Endothelial cell of umbilical vein (primary cell): ENCODE measurements at regions not wholly inside any gene's neighbourhood (a gene's known extent, or its start where the extent isn't known, plus 50 kb on each side); places are given as distances from the start of the nearest gene placed in this dataset.

Experiments
- BruUV-seq: library from RNA; stranded (reverse); fragments of 400-500 nt; replicated peaks from 2 replicates; lab custom pipeline; 2021; lab: Mats Ljungman, UMichigan
- CTCF ChIA-PET: fragments of 300-600, 350-600 bp; sonication (Branson Sonifier 250); formaldehyde crosslinking; loops from one replicate; lab custom pipeline; 2021; ENCODE audit warnings: antibody characterized with exemption, inconsistent platforms; lab: Charles Lee
- POLR2A ChIA-PET: fragments of 300-600, 350-600 bp; sonication (Branson Sonifier 250); formaldehyde crosslinking; loops from one replicate; lab custom pipeline; 2021; ENCODE audit warnings: antibody characterized with exemption, inconsistent platforms; lab: Charles Lee
- DNase-seq: peaks from one replicate; pipeline ENCODE4 v3.0.0-alpha.2; 2011; ENCODE audit warnings: low read depth, low spot score
- FAIRE-seq: peaks from 2 replicates; lab custom pipeline; 2011; peaks lifted over from hg19 to GRCh38; lab: Jason Lieb, UNC
- H2AFZ ChIP-seq: 2 replicates; pipeline ENCODE4 v1.6.0; 2012; ENCODE audit warnings: low read depth, low read length, control low read depth, inconsistent platforms
- H3K27ac ChIP-seq: 2 replicates; pipeline ENCODE4 v1.5.1; 2011; ENCODE audit warnings: low read depth, mild to moderate bottlenecking, control low read depth, low read length, moderate library complexity; ENCODE audit not compliant: insufficient read depth
- H3K27me3 ChIP-seq, 2 experiments: 2 replicates each; pipeline versions ENCODE4 v1.6.0 to v1.6.1; 2011; ENCODE audit warnings: low read length in 2 of 2, mixed read lengths in 1 of 2; ENCODE audit not compliant: control insufficient read depth in 2 of 2, insufficient read depth in 2 of 2
- H3K36me3 ChIP-seq, 2 experiments: 2 replicates in 1 of 2; 3 replicates in 1 of 2; pipeline ENCODE4 v1.5.1; 2011; ENCODE audit warnings: low read length in 2 of 2, mild to moderate bottlenecking in 1 of 2, moderate library complexity in 1 of 2; ENCODE audit not compliant: control insufficient read depth in 2 of 2, insufficient read depth in 2 of 2; ENCODE audit errors: extremely low read depth in 1 of 2
- H3K4me1 ChIP-seq: 3 replicates; pipeline ENCODE4 v1.5.1; 2011; ENCODE audit warnings: mild to moderate bottlenecking, low read length; ENCODE audit not compliant: control insufficient read depth, insufficient read depth; ENCODE audit errors: extremely low read depth
- H3K4me2 ChIP-seq: 2 replicates; pipeline ENCODE4 v1.6.1; 2011; ENCODE audit warnings: low read length, control low read depth, mixed read lengths; ENCODE audit not compliant: insufficient read depth
- H3K4me3 ChIP-seq, 3 experiments: fragments of 200-600 bp in 1 of 3; sonication (generic), shearing (Covaris generic) in 1 of 3; replicated peaks in 1 of 3; 2 replicates each; pipeline ENCODE4 v1.5.1; 2011 to 2016; ENCODE audit warnings: control low read depth in 3 of 3, low read length in 3 of 3, mild to moderate bottlenecking in 2 of 3, inconsistent platforms in 1 of 3, low read depth in 1 of 3, moderate library complexity in 1 of 3; ENCODE audit not compliant: insufficient read depth in 1 of 3
- H3K79me2 ChIP-seq: 2 replicates; pipeline ENCODE4 v1.6.0; 2012; ENCODE audit warnings: low read length, inconsistent platforms; ENCODE audit not compliant: control insufficient read depth, insufficient read depth
- H3K9ac ChIP-seq: replicated peaks from 2 replicates; pipeline ENCODE3; 2011; ENCODE audit warnings: low read length, control low read depth; ENCODE audit not compliant: insufficient read depth; ENCODE audit errors: extremely low read depth
- H3K9me1 ChIP-seq: replicated peaks from 3 replicates; pipeline ENCODE4 v1.6.0; 2011; ENCODE audit warnings: mild to moderate bottlenecking, low read length; ENCODE audit not compliant: control insufficient read depth, insufficient read depth; ENCODE audit errors: extremely low read depth
- H3K9me3 ChIP-seq: replicated peaks from 2 replicates; pipeline ENCODE4 v1.5.1; 2012; ENCODE audit warnings: low read length, inconsistent platforms; ENCODE audit not compliant: control insufficient read depth, insufficient read depth
- H4K20me1 ChIP-seq: replicated peaks from 2 replicates; pipeline ENCODE3; 2011; ENCODE audit warnings: mild to moderate bottlenecking, low read length; ENCODE audit not compliant: control insufficient read depth, insufficient read depth; ENCODE audit errors: extremely low read depth
- CTCF ChIP-seq, 2 donors: IDR thresholded peaks; 1 replicate in 1 of 2; 2 replicates in 1 of 2; pipeline ENCODE4 v1.5.1; 2011; ENCODE audit warnings: low read length in 2 of 2, mild to moderate bottlenecking in 2 of 2, moderate library complexity in 2 of 2, control low read depth in 1 of 2, inconsistent platforms in 1 of 2, low read depth in 1 of 2; ENCODE audit not compliant: insufficient read depth in 1 of 2; ENCODE audit errors: extremely low read depth in 1 of 2
- EZH2 ChIP-seq: IDR thresholded peaks from 2 replicates; pipeline ENCODE4 v1.6.1; 2012; ENCODE audit warnings: borderline replicate concordance, low read depth, mild to moderate bottlenecking, moderate library complexity, low read length, inconsistent platforms; ENCODE audit not compliant: severe bottlenecking
- FOS ChIP-seq: IDR thresholded peaks from 2 replicates; pipeline ENCODE4 v1.6.1; 2011; ENCODE audit warnings: mild to moderate bottlenecking, low read length, moderate library complexity, borderline replicate concordance; ENCODE audit not compliant: insufficient read depth
- GATA2 ChIP-seq: IDR thresholded peaks from 2 replicates; pipeline ENCODE4 v1.7.0; 2011; ENCODE audit warnings: low read depth, mild to moderate bottlenecking, moderate library complexity, mixed read lengths, low read length; ENCODE audit not compliant: insufficient read length, insufficient read depth
- JUN ChIP-seq: IDR thresholded peaks from 2 replicates; pipeline ENCODE4 v1.6.1; 2011; ENCODE audit warnings: borderline replicate concordance, low read depth; ENCODE audit not compliant: insufficient read length, insufficient read depth
- MAX ChIP-seq: IDR thresholded peaks from 2 replicates; pipeline ENCODE4 v1.6.1; 2011; ENCODE audit not compliant: insufficient read depth, insufficient read length
- MYC ChIP-seq: IDR thresholded peaks from one replicate; pipeline ENCODE4 v1.6.1; 2011; ENCODE audit warnings: mild to moderate bottlenecking, low read depth, low read length
- POLR2A ChIP-seq: IDR thresholded peaks from 2 replicates; pipeline ENCODE4 v1.6.1; 2012; ENCODE audit warnings: low read depth, mild to moderate bottlenecking, control low read depth, low read length
- POLR2AphosphoS5 ChIP-seq: IDR thresholded peaks from 2 replicates; pipeline ENCODE4 v1.6.1; 2012; ENCODE audit warnings: low read depth, mild to moderate bottlenecking, control low read depth, low read length, moderate library complexity; ENCODE audit not compliant: insufficient read depth
- dilution Hi-C: fragments of 300-500 bp; cut with MboI; formaldehyde crosslinking; loops from one replicate; pipeline ENCODE4 v1.15.0; 2019; ENCODE audit warnings: low sequenced_read_pairs; ENCODE audit not compliant: extremely low pct_ligation_motif_present
- intact Hi-C: fragments of 100-400 bp; cut with micrococcal nuclease; formaldehyde crosslinking; loops from one replicate; pipeline ENCODE4 v1.10.0; 2022

- POLR2A ChIA-PET: no interaction called here
- no peak overlapping the region for H3K4me3 ChIP-seq
- CTCF ChIA-PET: interaction anchor here (0.8 to 1.2 kb wide), 2 partner anchors 10 to 11 kb away, joined by 3 read pairs; no protein-coding TSS in a partner anchor
- no TSS peak for BruUV-seq
- H3K9me3 ChIP-seq: no peaks in the 10 kb centered on the region
- no peak overlapping the region for H2AFZ ChIP-seq
- intact Hi-C loops: loop anchor here (1.0 kb wide), 1 partner anchor 36 kb away; no protein-coding TSS in a partner anchor
- H3K9ac ChIP-seq: no peak overlapping the region
- no peak overlapping the region for H3K27ac ChIP-seq
- peaks cover 13% of the 10 kb centered on the region for H3K4me1 ChIP-seq
- H3K27me3 ChIP-seq: no peaks in the 10 kb centered on the region
- no peaks in the 10 kb centered on the region for H3K36me3 ChIP-seq
- H4K20me1 ChIP-seq: no peaks in the 10 kb centered on the region
- no peaks in the 10 kb centered on the region for H3K9me1 ChIP-seq
- DNase-seq: no peak
- FAIRE-seq: no peak
- no peaks in the 10 kb centered on the region for H3K79me2 ChIP-seq
- H3K4me2 ChIP-seq: no peak overlapping the region
- dilution Hi-C loops: no loop called here
- no peak for TF ChIP-seq POLR2AphosphoS5
- no peak for TF ChIP-seq MYC
- TF ChIP-seq MAX: no peak
- TF ChIP-seq POLR2A: no peak
- no peak for TF ChIP-seq JUN
- TF ChIP-seq FOS: no peak
- TF ChIP-seq EZH2: no peak
- TF ChIP-seq GATA2: no peak
- no peak for TF ChIP-seq CTCF (IDR thresholded peaks at IDR 0.05; ENCODE audit: extremely low read depth in 1 of 2, insufficient read depth in 1 of 2, low read depth in 1 of 2, low read length in 2 of 2)
Measured at GRCh38 chr7:46565253-46566096, 644.4 kb upstream of the IGFBP3 start.
